RWPE2 (cell line): ENCODE measurements at regions not wholly inside any gene's neighbourhood (a gene's known extent, or its start where the extent isn't known, plus 50 kb on each side); places are given as distances from the start of the nearest gene placed in this dataset.

Experiments
- ATAC-seq: fragments of 200-7000 bp; cut with Tn5 transposase; 3 replicates; pipeline ENCODE4 v1.9.1; 2021; ENCODE audit warnings: low read depth
- DNase-seq: peaks from one replicate; pipeline ENCODE4 v3.0.0-alpha.2; 2020; ENCODE audit warnings: low spot score
- H3K27ac ChIP-seq: fragments of 450-650 bp; 2 replicates; pipeline ENCODE4 v1.5.1; 2017; ENCODE audit warnings: mild to moderate bottlenecking; ENCODE audit not compliant: poor library complexity, severe bottlenecking
- H3K27me3 ChIP-seq: fragments of 250-450 bp; sonication (Bioruptor Pico); 2 replicates; pipeline ENCODE4 v1.5.1; 2021; ENCODE audit warnings: mild to moderate bottlenecking, moderate library complexity; ENCODE audit not compliant: insufficient read depth, poor library complexity, severe bottlenecking
- H3K36me3 ChIP-seq: fragments of 250-450 bp; sonication (Bioruptor Pico); 2 replicates; pipeline ENCODE4 v1.5.1; 2020; ENCODE audit warnings: low read depth, mild to moderate bottlenecking, moderate library complexity
- H3K4me1 ChIP-seq: fragments of 250-450 bp; sonication (Bioruptor Pico); 2 replicates; pipeline ENCODE4 v1.5.1; 2021; ENCODE audit warnings: mild to moderate bottlenecking, moderate library complexity; ENCODE audit not compliant: insufficient read depth, poor library complexity, severe bottlenecking
- H3K4me3 ChIP-seq: fragments of 250-450 bp; sonication (Bioruptor Pico); 2 replicates; pipeline ENCODE4 v1.5.1; 2021; ENCODE audit warnings: mild to moderate bottlenecking, moderate library complexity; ENCODE audit not compliant: severe bottlenecking
- H3K9me3 ChIP-seq: fragments of 250-450 bp; sonication (Bioruptor Pico); 2 replicates; pipeline ENCODE4 v1.5.1; 2021; ENCODE audit warnings: mild to moderate bottlenecking, moderate library complexity; ENCODE audit not compliant: severe bottlenecking
- TF ChIP-seq, protein P1 (sequence below): fragments of 450-650 bp; IDR thresholded peaks from one replicate; pipeline ENCODE4 v1.5.1; 2017; ENCODE audit warnings: mild to moderate bottlenecking, moderate library complexity; ENCODE audit not compliant: poor library complexity, severe bottlenecking

DNA sequence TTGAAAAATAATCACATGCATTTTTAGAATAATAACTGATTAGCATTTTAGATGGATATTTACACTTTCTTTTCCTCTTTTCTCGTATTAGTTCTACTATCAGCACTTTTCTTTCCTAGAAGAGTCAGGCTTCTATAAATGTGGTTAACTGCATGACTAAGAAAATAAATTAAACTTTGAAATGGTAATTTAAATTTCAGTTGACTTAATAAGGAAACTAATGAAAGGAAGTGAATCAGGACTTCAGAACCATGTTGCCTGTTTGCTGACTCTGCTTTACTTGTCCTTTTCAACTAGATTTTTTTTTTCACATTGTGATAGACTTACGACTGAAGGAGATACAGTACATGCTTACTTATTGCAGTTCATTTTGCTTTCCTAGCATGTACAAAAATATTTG, 1258.2 kb upstream of the EYS start:
- Histone ChIP-seq H3K4me3 (no peak overlapping the region), H3K27me3 (no peaks in the 10 kb centered on the region), H3K9me3 (no peaks in the 10 kb centered on the region), H3K4me1 (peaks cover 2% of the 10 kb centered on the region), H3K27ac (no peak overlapping the region), H3K36me3 (no peaks in the 10 kb centered on the region)
- TF ChIP-seq, protein P1, sequence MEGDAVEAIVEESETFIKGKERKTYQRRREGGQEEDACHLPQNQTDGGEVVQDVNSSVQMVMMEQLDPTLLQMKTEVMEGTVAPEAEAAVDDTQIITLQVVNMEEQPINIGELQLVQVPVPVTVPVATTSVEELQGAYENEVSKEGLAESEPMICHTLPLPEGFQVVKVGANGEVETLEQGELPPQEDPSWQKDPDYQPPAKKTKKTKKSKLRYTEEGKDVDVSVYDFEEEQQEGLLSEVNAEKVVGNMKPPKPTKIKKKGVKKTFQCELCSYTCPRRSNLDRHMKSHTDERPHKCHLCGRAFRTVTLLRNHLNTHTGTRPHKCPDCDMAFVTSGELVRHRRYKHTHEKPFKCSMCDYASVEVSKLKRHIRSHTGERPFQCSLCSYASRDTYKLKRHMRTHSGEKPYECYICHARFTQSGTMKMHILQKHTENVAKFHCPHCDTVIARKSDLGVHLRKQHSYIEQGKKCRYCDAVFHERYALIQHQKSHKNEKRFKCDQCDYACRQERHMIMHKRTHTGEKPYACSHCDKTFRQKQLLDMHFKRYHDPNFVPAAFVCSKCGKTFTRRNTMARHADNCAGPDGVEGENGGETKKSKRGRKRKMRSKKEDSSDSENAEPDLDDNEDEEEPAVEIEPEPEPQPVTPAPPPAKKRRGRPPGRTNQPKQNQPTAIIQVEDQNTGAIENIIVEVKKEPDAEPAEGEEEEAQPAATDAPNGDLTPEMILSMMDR: no peak
- DNase-seq: no peak
- ATAC-seq: no peak

DNA sequence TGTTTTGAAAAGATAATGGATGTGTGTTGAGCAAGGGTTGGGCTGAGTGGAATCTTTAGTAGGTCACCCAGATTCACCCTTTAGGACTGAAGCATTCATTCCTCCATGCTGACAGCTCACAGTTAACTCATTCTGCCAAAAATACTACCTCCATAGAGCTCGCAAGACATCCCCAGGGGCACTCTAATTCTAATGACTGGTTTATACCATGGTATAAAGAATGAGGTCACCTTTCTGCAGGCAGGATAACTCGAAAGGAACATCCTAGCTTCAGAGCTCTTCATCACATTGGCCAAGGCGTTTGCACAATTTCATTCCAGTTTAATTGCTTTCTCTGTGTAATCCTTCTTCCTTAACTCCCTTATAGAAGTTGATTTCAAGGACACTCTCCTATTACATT, 1257.2 kb upstream of the EYS start:
- Histone ChIP-seq H3K27ac (no peak overlapping the region), H3K4me3 (no peak overlapping the region), H3K27me3 (no peaks in the 10 kb centered on the region), H3K36me3 (no peaks in the 10 kb centered on the region), H3K4me1 (peaks cover 2% of the 10 kb centered on the region), H3K9me3 (no peaks in the 10 kb centered on the region)
- no peak for ATAC-seq
- TF ChIP-seq, protein P1: no peak
- DNase-seq: no peak

DNA sequence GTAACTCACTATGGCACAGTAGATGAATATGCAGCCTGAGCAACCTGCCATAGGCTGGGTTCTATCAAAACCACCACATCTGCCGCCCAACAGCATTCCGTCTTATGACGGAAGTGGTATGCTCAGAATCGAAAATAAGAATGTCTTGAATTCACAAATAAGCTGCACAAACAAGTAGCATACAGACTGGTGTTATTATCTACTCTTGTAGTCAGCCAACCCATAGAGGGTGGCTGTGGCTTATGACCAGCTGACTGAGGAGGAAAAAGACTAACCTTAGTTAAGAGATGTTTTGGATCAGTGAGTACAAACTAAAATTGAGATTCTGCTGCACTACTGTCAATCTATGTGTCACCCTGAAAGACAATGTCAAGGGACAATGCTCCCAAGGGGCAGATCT, 1255.1 kb upstream of the EYS start:
- ATAC-seq: no peak
- DNase-seq: no peak
- Histone ChIP-seq H3K4me1 (peaks cover 2% of the 10 kb centered on the region), H3K9me3 (no peaks in the 10 kb centered on the region), H3K36me3 (no peaks in the 10 kb centered on the region), H3K27ac (no peak overlapping the region), H3K4me3 (no peak overlapping the region), H3K27me3 (no peaks in the 10 kb centered on the region)
- TF ChIP-seq, protein P1: no peak

DNA sequence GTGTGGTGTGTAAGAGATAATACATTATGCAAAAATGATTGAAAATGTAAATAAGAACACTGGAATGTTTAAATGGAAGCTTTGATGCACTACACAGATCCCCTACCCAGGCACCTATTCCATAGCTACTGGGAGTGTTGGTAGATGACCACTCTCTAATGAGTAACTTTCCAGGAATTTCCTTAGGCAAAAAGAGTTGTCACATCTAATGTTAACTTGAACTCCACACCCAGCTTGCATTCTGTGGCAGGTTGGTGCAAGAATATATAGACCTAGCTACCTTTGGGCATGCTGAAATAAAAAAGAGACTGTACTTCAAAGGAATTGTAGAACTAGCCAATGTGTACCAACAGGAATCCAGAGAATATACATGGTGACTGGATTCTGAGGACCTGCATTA, 1254.2 kb upstream of the EYS start:
- Histone ChIP-seq H3K4me1 (peaks cover 4% of the 10 kb centered on the region), H3K36me3 (no peaks in the 10 kb centered on the region)
- ATAC-seq: peak; percentile 77

DNA sequence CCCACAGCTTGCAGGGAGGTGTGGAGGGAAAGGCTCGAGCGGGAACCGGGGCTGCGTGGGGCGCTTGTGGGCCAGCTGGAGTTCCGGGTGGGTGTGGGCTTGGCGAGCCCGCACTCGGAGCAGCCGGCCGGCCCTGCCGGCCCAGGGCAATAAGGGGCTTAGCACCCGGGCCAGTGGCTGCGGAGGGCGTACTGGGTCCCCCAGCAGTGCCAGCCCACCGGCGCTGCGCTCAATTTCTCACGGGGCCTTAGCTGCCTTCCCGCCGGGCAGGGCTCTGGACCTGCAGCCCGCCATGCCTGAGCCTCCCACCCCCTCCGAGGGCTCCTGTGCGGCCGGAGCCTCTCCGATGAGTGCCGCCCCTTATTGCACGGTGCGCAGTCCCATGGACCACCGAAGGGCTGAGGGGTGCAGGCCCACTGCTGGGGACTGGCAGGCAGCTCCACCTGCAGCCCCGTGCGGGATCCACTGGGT, 1242.2 kb upstream of the EYS start:
- ATAC-seq: no peak
- no peak for DNase-seq
- TF ChIP-seq, protein P1: no peak
- no peak overlapping the region for H3K27ac ChIP-seq
- H3K9me3 ChIP-seq: no peaks in the 10 kb centered on the region
- peaks cover 5% of the 10 kb centered on the region for H3K4me1 ChIP-seq
- no peaks in the 10 kb centered on the region for H3K27me3 ChIP-seq
- no peak overlapping the region for H3K4me3 ChIP-seq
- H3K36me3 ChIP-seq: no peaks in the 10 kb centered on the region

More for the DNA sequence above, 1254.2 kb upstream of the EYS start:
- no peak for DNase-seq
- H3K27ac ChIP-seq: no peak overlapping the region
- H3K4me3 ChIP-seq: no peak overlapping the region
- TF ChIP-seq, protein P1: no peak
- no peaks in the 10 kb centered on the region for H3K9me3 ChIP-seq
- H3K27me3 ChIP-seq: no peaks in the 10 kb centered on the region
